ENCODE measurements at regions not wholly inside any gene's neighbourhood (a gene's known extent, or its start where the extent isn't known, plus 50 kb on each side); places are given as distances from the start of the nearest gene placed in this dataset.

- ATAC-seq (ENCODE audit: insufficient number of reproducible peaks, low FRiP score, low read depth): no peak
- Histone ChIP-seq H3K27me3 (replicated peaks; ENCODE audit: insufficient read depth) (no peaks in the 10 kb centered on the region), H3K27ac (no peak overlapping the region), H3K36me3 (no peaks in the 10 kb centered on the region), H3K4me3 (no peak overlapping the region), H3K9me3 (no peaks in the 10 kb centered on the region), H3K4me1 (ENCODE audit: control insufficient read depth in 1 of 2, low read depth in 2 of 2) (peaks cover 5 to 6% of the 10 kb centered on the region in 2 donors)
- DNase-seq (ENCODE audit: low spot score): no peak
- no peak for TF ChIP-seq CTCF (IDR thresholded peaks at IDR 0.05)
Observed at GRCh38 chr14:53855127-53855526, 101.5 kb downstream of the BMP4 start.

- DNase-seq (ENCODE audit: low spot score): no peak
- Histone ChIP-seq H3K27me3 (replicated peaks; ENCODE audit: insufficient read depth) (no peaks in the 10 kb centered on the region), H3K4me1 (ENCODE audit: control insufficient read depth in 1 of 2, low read depth in 2 of 2) (peaks cover 5 to 6% of the 10 kb centered on the region in 2 donors), H3K9me3 (no peaks in the 10 kb centered on the region), H3K36me3 (no peaks in the 10 kb centered on the region), H3K27ac (no peak overlapping the region), H3K4me3 (no peak overlapping the region)
- no peak for ATAC-seq (ENCODE audit: insufficient number of reproducible peaks, low FRiP score, low read depth)
- TF ChIP-seq CTCF (IDR thresholded peaks at IDR 0.05): no peak
Observed at GRCh38 chr14:53851394-53852090, 105.1 kb downstream of the BMP4 start.

- no peak for TF ChIP-seq CTCF (IDR thresholded peaks at IDR 0.05)
- ATAC-seq (ENCODE audit: insufficient number of reproducible peaks, low FRiP score, low read depth) (no peak), DNase-seq (ENCODE audit: low spot score) (no peak)
- Histone ChIP-seq H3K4me3 (no peak overlapping the region), H3K27me3 (replicated peaks; ENCODE audit: insufficient read depth) (no peaks in the 10 kb centered on the region), H3K36me3 (no peaks in the 10 kb centered on the region), H3K27ac (no peak overlapping the region), H3K4me1 (ENCODE audit: control insufficient read depth in 1 of 2, low read depth in 2 of 2) (peaks cover 5 to 6% of the 10 kb centered on the region in 2 donors), H3K9me3 (no peaks in the 10 kb centered on the region)
Observed at GRCh38 chr14:53850714-53851296, 105.8 kb downstream of the BMP4 start.

GRCh38 chr14:53849549-53849948, 107.1 kb downstream of the BMP4 start:
- H3K4me1 ChIP-seq (ENCODE audit: control insufficient read depth in 1 of 2, low read depth in 2 of 2): peaks cover 5 to 6% of the 10 kb centered on the region in 2 donors
- no peak for TF ChIP-seq CTCF (IDR thresholded peaks at IDR 0.05)
- no peak overlapping the region for H3K4me3 ChIP-seq
- H3K9me3 ChIP-seq: no peaks in the 10 kb centered on the region
- DNase-seq (ENCODE audit: low spot score) (no peak), ATAC-seq (ENCODE audit: insufficient number of reproducible peaks, low FRiP score, low read depth) (no peak)
- no peak overlapping the region for H3K27ac ChIP-seq
- no peaks in the 10 kb centered on the region for H3K27me3 ChIP-seq (replicated peaks; ENCODE audit: insufficient read depth)
- H3K36me3 ChIP-seq: no peaks in the 10 kb centered on the region

GRCh38 chr14:53848854-53849253, 107.8 kb downstream of the BMP4 start:
- Histone ChIP-seq H3K36me3 (no peaks in the 10 kb centered on the region), H3K27me3 (replicated peaks; ENCODE audit: insufficient read depth) (no peaks in the 10 kb centered on the region), H3K4me1 (ENCODE audit: control insufficient read depth in 1 of 2, low read depth in 2 of 2) (peaks cover 5 to 6% of the 10 kb centered on the region in 2 donors), H3K27ac (no peak overlapping the region), H3K4me3 (no peak overlapping the region), H3K9me3 (no peaks in the 10 kb centered on the region)
- no peak for DNase-seq (ENCODE audit: low spot score)
- no peak for ATAC-seq (ENCODE audit: insufficient number of reproducible peaks, low FRiP score, low read depth)
- no peak for TF ChIP-seq CTCF (IDR thresholded peaks at IDR 0.05)
